ENCODE measurements at regions not wholly inside any gene's neighbourhood (a gene's known extent, or its start where the extent isn't known, plus 50 kb on each side); places are given as distances from the start of the nearest gene placed in this dataset.

DNA sequence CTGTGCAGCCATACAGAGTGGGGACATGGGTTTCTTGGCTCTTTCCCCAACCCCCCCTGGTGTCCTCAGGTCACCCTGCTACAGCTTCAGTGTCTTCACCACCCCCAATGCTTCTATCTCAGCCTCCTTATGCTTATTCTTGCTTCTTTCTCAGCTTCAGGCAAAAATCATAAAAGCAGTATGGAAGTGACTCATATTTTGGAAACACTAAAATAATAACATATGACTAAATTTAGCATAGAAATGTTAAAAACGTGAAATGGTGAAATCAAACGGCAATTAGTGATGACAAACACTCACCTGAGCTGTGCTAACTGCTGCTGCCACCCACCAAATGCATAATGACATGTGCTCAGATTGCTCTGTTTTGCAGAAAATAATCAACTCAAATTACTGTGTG is 475.2 kb upstream of the EPHA3 start:
- no peak for TF ChIP-seq CSDC2 (CRISPR knock-in tag; IDR thresholded peaks at IDR 0.05)
- no peak for TF ChIP-seq ZC3H10 (CRISPR knock-in tag; IDR thresholded peaks at IDR 0.05)
- no peak for TF ChIP-seq BACH2 (CRISPR knock-in tag; IDR thresholded peaks at IDR 0.05; ENCODE audit: borderline replicate concordance)
- TF ChIP-seq ISL1 (CRISPR knock-in tag; IDR thresholded peaks at IDR 0.05), result no peak
- TF ChIP-seq, protein P1, sequence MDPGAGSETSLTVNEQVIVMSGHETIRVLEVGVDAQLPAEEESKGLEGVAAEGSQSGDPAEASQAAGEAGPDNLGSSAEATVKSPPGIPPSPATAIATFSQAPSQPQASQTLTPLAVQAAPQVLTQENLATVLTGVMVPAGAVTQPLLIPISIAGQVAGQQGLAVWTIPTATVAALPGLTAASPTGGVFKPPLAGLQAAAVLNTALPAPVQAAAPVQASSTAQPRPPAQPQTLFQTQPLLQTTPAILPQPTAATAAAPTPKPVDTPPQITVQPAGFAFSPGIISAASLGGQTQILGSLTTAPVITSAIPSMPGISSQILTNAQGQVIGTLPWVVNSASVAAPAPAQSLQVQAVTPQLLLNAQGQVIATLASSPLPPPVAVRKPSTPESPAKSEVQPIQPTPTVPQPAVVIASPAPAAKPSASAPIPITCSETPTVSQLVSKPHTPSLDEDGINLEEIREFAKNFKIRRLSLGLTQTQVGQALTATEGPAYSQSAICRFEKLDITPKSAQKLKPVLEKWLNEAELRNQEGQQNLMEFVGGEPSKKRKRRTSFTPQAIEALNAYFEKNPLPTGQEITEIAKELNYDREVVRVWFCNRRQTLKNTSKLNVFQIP (CRISPR knock-in tag; IDR thresholded peaks at IDR 0.05; ENCODE audit: borderline replicate concordance, low read depth), result no peak
- no peak for TF ChIP-seq GLIS3 (CRISPR knock-in tag; IDR thresholded peaks at IDR 0.05)
- no peak for TF ChIP-seq TSHZ2 (CRISPR knock-in tag; IDR thresholded peaks at IDR 0.05)
- TF ChIP-seq, protein P2, sequence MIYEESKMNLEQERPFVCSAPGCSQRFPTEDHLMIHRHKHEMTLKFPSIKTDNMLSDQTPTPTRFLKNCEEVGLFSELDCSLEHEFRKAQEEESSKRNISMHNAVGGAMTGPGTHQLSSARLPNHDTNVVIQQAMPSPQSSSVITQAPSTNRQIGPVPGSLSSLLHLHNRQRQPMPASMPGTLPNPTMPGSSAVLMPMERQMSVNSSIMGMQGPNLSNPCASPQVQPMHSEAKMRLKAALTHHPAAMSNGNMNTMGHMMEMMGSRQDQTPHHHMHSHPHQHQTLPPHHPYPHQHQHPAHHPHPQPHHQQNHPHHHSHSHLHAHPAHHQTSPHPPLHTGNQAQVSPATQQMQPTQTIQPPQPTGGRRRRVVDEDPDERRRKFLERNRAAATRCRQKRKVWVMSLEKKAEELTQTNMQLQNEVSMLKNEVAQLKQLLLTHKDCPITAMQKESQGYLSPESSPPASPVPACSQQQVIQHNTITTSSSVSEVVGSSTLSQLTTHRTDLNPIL (CRISPR knock-in tag; IDR thresholded peaks at IDR 0.05; ENCODE audit: low read depth), result no peak
- no peak for TF ChIP-seq PPARA (CRISPR knock-in tag; IDR thresholded peaks at IDR 0.05; ENCODE audit: borderline replicate concordance)
- TF ChIP-seq ZNF70 (CRISPR knock-in tag; IDR thresholded peaks at IDR 0.05), result no peak
- TF ChIP-seq OSR1 (CRISPR knock-in tag; IDR thresholded peaks at IDR 0.05), result no peak
- TF ChIP-seq TOX (CRISPR knock-in tag; IDR thresholded peaks at IDR 0.05; ENCODE audit: borderline replicate concordance), result no peak
- ATAC-seq, result no peak

- ATAC-seq, result no peak
Observed at GRCh38 chr3:88640581-88640980, 466.8 kb upstream of the EPHA3 start.

More at GRCh38 chr3:88640581-88640980, 466.8 kb upstream of the EPHA3 start:
- TF ChIP-seq CSDC2 (CRISPR knock-in tag; IDR thresholded peaks at IDR 0.05) (no peak), ZFP30 (CRISPR knock-in tag; IDR thresholded peaks at IDR 0.05) (no peak), ZNF565 (CRISPR knock-in tag; conservative IDR thresholded peaks at IDR 0.05; ENCODE audit: low read depth) (no peak), TSHZ2 (CRISPR knock-in tag; IDR thresholded peaks at IDR 0.05) (no peak), TOX (CRISPR knock-in tag; IDR thresholded peaks at IDR 0.05; ENCODE audit: borderline replicate concordance) (no peak), PATZ1 (CRISPR knock-in tag; IDR thresholded peaks at IDR 0.05; ENCODE audit: borderline replicate concordance) (no peak), PPARA (CRISPR knock-in tag; IDR thresholded peaks at IDR 0.05; ENCODE audit: borderline replicate concordance) (no peak), ZNF8 (CRISPR knock-in tag; IDR thresholded peaks at IDR 0.05) (no peak), GLIS3 (CRISPR knock-in tag; IDR thresholded peaks at IDR 0.05) (no peak), CSRNP3 (CRISPR knock-in tag; IDR thresholded peaks at IDR 0.05) (no peak), ZNF70 (CRISPR knock-in tag; IDR thresholded peaks at IDR 0.05) (no peak), ZC3H10 (CRISPR knock-in tag; IDR thresholded peaks at IDR 0.05) (no peak), ZFP3 (CRISPR knock-in tag; IDR thresholded peaks at IDR 0.05) (no peak), RARB (CRISPR knock-in tag; IDR thresholded peaks at IDR 0.05) (no peak), OSR1 (CRISPR knock-in tag; IDR thresholded peaks at IDR 0.05) (no peak), TCF4 (CRISPR knock-in tag; IDR thresholded peaks at IDR 0.05; ENCODE audit: borderline replicate concordance) (no peak)
- TF ChIP-seq, protein P1 (CRISPR knock-in tag; IDR thresholded peaks at IDR 0.05; ENCODE audit: borderline replicate concordance, low read depth), result no peak
- TF ChIP-seq, protein P2 (CRISPR knock-in tag; IDR thresholded peaks at IDR 0.05; ENCODE audit: low read depth), result no peak

Measured in SK-N-SH treated with all-trans-retinoic acid at 6 μM for 48 hours (cell line).